NCI-H2081 treated with DMSO at 0.1 percent for 48 hours (cell line): ENCODE measurements at regions not wholly inside any gene's neighbourhood (a gene's known extent, or its start where the extent isn't known, plus 50 kb on each side); places are given as distances from the start of the nearest gene placed in this dataset.
"Not testable (repeated sequence)": the region's sequence is repeated elsewhere in the genome, so short reads cannot be mapped to it uniquely, and the experiment has no call there.

Source experiments
- DNase-seq: peaks from one replicate; lab custom pipeline; 2025; lab: John Stamatoyannopoulos, UW

GRCh38 chr18:61676773-61677434, 215.9 kb downstream of the RNF152 start:
- DNase-seq: no peak

- no peak for DNase-seq
Measured at GRCh38 chr18:61669320-61669719, 223.5 kb downstream of the RNF152 start.

- no peak for DNase-seq
Measured at GRCh38 chr18:61666876-61667590, 225.8 kb downstream of the RNF152 start.

- DNase-seq: no peak
Measured at GRCh38 chr18:61664419-61665084, 228.3 kb downstream of the RNF152 start.

GRCh38 chr18:61662726-61663125, 230.1 kb downstream of the RNF152 start:
- DNase-seq: no peak

GRCh38 chr18:61658431-61658830, 234.4 kb downstream of the RNF152 start:
- DNase-seq: no peak

GRCh38 chr18:61657066-61657732, 235.6 kb downstream of the RNF152 start:
- DNase-seq: no peak

- DNase-seq: no peak
Measured at GRCh38 chr18:61655630-61656029, 237.2 kb downstream of the RNF152 start.

GRCh38 chr18:61653823-61654551, 238.8 kb downstream of the RNF152 start:
- DNase-seq: no peak

- no peak for DNase-seq
Measured at GRCh38 chr18:61651880-61652268, 240.9 kb downstream of the RNF152 start.

- no peak for DNase-seq
Measured at GRCh38 chr18:61651145-61651879, 241.5 kb downstream of the RNF152 start.

GRCh38 chr18:61643884-61644647, 248.7 kb downstream of the RNF152 start:
- no peak for DNase-seq

GRCh38 chr18:61639886-61640285, 252.9 kb downstream of the RNF152 start:
- DNase-seq: no peak

GRCh38 chr18:61637905-61638595, 254.8 kb downstream of the RNF152 start:
- DNase-seq: no peak

- no peak for DNase-seq
Measured at GRCh38 chr18:61637319-61637718, 255.5 kb downstream of the RNF152 start.

GRCh38 chr18:61635901-61636528, 256.8 kb downstream of the RNF152 start:
- DNase-seq: peak; percentile 13

GRCh38 chr18:61628085-61628484, 264.7 kb downstream of the RNF152 start:
- DNase-seq: no peak

- DNase-seq: not testable (repeated sequence)
Measured at GRCh38 chr18:61624631-61625030, 268.2 kb downstream of the RNF152 start.

GRCh38 chr18:61619783-61620182, 273.0 kb downstream of the RNF152 start:
- no peak for DNase-seq
